ENCODE measurements at regions not wholly inside any gene's neighbourhood (a gene's known extent, or its start where the extent isn't known, plus 50 kb on each side); places are given as distances from the start of the nearest gene placed in this dataset.

GRCh38 chr7:85693326-85693725 lies 506.5 kb upstream of the SEMA3D start (continued):
- no peak for TF ChIP-seq SP4 (IDR thresholded peaks at IDR 0.05; ENCODE audit: low read length)
- TF ChIP-seq, protein P1, sequence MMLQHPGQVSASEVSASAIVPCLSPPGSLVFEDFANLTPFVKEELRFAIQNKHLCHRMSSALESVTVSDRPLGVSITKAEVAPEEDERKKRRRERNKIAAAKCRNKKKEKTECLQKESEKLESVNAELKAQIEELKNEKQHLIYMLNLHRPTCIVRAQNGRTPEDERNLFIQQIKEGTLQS (IDR thresholded peaks at IDR 0.05; ENCODE audit: insufficient read depth, low read depth, low read length), result no peak
- TF ChIP-seq SUZ12 (IDR thresholded peaks at IDR 0.05; ENCODE audit: low read length), result no peak

Measured in H1 (cell line).